ENCODE measurements at regions not wholly inside any gene's neighbourhood (a gene's known extent, or its start where the extent isn't known, plus 50 kb on each side); places are given as distances from the start of the nearest gene placed in this dataset.

DNA sequence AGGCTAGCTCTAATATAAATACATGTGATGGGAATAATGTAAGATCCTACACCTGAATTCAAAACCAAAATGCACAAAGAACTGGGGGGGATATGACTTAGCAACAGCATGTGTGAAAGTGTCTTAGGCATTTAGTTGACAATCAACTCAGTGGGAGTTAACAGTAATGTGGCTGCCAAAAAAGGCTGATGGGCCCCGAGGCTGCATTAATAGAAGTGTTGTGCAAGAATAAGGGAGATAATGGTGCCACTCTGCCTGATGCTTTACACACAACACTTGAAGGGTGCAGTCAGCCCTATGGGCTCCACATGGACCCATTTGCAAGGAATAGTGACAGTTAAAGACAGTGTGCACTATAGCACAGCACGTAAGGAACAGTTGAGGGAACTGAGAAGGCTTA is 649.4 kb upstream of the ZEB2 start:
- DNase-seq (ENCODE audit: low spot score) (no peak), ATAC-seq (ENCODE audit: low FRiP score) (no peak)
- TF ChIP-seq, protein P1, sequence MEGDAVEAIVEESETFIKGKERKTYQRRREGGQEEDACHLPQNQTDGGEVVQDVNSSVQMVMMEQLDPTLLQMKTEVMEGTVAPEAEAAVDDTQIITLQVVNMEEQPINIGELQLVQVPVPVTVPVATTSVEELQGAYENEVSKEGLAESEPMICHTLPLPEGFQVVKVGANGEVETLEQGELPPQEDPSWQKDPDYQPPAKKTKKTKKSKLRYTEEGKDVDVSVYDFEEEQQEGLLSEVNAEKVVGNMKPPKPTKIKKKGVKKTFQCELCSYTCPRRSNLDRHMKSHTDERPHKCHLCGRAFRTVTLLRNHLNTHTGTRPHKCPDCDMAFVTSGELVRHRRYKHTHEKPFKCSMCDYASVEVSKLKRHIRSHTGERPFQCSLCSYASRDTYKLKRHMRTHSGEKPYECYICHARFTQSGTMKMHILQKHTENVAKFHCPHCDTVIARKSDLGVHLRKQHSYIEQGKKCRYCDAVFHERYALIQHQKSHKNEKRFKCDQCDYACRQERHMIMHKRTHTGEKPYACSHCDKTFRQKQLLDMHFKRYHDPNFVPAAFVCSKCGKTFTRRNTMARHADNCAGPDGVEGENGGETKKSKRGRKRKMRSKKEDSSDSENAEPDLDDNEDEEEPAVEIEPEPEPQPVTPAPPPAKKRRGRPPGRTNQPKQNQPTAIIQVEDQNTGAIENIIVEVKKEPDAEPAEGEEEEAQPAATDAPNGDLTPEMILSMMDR (IDR thresholded peaks at IDR 0.05), result no peak

DNA sequence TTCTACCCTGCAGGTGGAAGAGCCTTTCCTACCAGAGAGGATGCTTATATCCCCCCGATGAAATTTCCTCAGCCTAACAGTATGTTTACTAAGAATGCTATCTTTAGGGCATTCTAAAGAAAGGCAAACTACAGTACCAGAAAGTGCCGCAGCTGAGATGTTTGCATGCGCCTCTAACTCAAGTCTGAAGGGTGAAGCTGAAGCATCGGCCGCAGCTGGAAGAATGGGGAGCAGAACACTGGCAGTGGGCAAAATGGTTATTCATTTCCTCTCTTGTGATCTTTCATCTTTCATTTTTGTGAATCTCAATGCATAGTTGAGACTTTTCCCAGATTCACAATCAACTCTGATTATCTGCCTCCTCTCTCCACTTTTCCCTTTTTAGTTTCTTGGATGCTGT is 648.2 kb upstream of the ZEB2 start:
- DNase-seq (ENCODE audit: low spot score), result no peak

DNA sequence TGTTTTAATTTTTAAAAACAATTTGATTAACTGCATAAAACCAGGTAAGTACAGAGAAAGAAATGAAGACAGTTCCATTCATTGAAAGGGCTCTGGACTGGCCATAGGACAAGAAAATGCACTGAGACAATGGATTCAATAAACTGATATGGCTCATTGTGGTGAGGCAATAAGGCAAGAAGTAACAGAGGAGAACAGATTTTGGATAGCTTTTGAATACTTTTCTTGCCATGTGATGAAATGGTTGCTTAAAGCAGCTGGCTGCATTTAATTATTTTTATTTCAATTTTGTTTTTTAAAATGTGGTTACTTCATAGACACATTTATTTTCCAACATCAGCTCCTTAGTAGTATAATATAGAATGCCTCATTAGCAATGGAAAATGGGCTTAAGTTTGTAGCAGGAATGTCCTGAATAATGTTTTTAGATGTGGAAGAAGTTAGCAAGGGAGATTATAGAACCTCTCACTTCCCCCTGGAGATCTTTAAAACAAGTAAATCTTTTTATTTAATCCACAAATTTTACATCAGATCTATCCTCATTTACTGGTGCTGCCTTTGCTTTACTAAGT is 646.9 kb upstream of the ZEB2 start:
- TF ChIP-seq, protein P1 (IDR thresholded peaks at IDR 0.05), result no peak
- DNase-seq (ENCODE audit: low spot score), result no peak
- no peak for ATAC-seq (ENCODE audit: low FRiP score)

More for the DNA sequence above, 648.2 kb upstream of the ZEB2 start:
- no peak for ATAC-seq (ENCODE audit: low FRiP score)
- TF ChIP-seq, protein P1 (IDR thresholded peaks at IDR 0.05), result no peak

DNA sequence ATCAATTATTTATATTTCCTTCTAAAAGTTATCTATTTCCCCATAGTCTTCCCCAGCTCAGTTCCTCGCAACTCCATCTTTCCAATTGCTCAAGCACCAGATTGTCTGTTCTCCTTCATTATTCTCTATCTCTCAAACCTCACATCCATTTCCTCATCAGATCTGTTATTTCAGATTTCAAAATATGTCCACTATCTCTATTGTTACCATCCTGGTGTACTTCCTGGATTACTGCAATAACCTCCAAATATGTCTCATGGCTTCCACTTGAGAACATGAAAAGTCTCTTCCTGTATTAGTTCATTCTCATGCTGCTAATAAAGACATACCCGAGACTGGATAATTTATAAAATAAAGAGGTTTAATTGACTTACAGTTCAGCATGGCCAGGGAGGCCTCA is 641.7 kb upstream of the ZEB2 start:
- ATAC-seq (ENCODE audit: low FRiP score), result no peak
- TF ChIP-seq, protein P1 (IDR thresholded peaks at IDR 0.05), result no peak
- DNase-seq (ENCODE audit: low spot score), result no peak

DNA sequence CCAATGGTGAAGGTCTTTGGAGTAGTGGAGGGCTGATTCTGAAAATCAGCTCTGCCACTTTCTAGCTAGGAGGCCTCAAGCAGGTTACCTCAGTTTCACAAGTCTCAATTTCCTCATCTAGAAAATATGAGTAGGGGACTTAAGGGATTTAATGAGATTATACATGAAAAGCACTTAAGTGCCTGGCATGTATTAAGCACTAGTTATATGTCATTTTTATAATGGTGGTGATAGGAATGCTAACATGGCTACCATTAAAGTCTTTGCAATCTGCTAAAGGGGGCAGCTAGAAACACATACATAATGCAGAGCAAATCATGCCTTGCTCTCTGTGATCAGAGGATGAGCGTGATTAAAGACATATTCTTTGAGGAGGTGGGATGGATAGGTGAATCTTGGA is 640.9 kb upstream of the ZEB2 start:
- ATAC-seq (ENCODE audit: low FRiP score) (no peak), DNase-seq (ENCODE audit: low spot score) (no peak)
- TF ChIP-seq, protein P1 (IDR thresholded peaks at IDR 0.05), result no peak

DNA sequence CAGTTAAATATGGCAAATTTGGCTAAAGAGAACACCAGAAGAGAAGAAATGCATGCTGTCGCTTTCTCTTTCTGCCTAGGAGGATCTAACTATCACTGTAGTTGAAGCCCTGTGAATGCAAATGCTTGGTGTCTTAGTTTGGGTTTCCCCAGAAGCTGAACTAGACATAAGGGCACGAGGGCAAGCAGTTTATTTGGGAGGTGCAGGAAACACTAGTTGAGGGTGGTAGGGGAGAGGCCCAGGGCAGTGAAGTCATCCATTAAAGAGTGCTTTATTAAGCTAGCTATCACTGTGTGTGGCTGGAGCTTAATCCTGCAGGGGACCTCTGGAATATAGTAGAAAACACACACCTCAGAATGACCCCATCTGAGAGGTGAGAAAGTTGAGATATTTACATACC is 639.8 kb upstream of the ZEB2 start:
- TF ChIP-seq, protein P1 (IDR thresholded peaks at IDR 0.05), result no peak

DNA sequence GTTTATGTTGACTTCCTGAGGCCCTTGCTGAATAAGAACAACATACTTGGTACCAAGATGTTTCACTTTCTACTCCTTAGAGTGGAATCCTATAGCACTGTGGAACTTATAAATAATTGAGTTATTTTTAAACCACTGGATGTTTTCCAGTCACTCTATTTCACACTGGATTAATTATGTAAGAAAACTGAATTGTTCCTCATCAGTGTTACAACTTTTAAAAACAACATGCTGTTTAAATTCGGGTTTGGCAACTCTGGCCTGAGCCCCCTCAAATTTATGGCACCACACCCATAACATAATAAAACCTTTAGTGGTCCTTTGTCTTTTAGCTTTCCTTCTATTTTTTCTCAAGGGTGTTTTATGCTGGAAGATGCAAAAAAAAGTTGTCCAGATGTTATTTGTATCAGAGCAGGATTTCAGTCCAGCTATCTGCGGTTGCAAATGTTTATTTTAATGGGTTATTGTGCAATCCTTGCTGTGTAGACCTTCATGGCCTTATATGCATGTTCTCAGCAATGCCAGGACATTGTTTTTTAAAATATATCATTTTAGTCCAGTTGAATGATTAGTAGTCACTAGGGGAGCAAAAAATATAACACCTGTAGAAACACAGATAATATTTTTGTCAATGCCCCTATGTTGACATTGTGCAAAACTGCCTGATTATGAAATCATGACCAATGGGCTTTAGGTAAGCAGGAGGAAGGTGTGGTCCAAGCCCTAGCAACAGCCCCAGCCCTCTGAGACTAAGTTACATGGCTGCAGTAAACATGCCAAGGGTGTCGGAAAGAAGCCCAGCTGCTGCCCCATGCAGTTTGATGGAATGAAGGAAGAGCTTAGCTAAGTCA is 638.0 kb upstream of the ZEB2 start:
- TF ChIP-seq, protein P1 (IDR thresholded peaks at IDR 0.05), result no peak
- DNase-seq (ENCODE audit: low spot score), result no peak
- ATAC-seq (ENCODE audit: low FRiP score), result peak; percentile 57

More for the DNA sequence above, 639.8 kb upstream of the ZEB2 start:
- ATAC-seq (ENCODE audit: low FRiP score), result no peak
- no peak for DNase-seq (ENCODE audit: low spot score)

Data from omental fat pad (tissue), 3 donors.